ENCODE measurements at regions not wholly inside any gene's neighbourhood (a gene's known extent, or its start where the extent isn't known, plus 50 kb on each side); places are given as distances from the start of the nearest gene placed in this dataset.

- no peak for ATAC-seq
- DNase-seq = no peak
- Histone ChIP-seq H3K4me1 (no peaks in the 10 kb centered on the region), H3K27ac (no peak overlapping the region), H3K4me3 (no peak overlapping the region), H3K9me3 (peaks cover 0 to 16% (median 0%) of the 10 kb centered on the region in 12 donors), H3K36me3 (no peaks in the 10 kb centered on the region), H3K27me3 (no peaks in the 10 kb centered on the region)
- intact Hi-C loops (cut with DNase I) = no loop called here
- no peak for TF ChIP-seq POLR2A (IDR thresholded peaks at IDR 0.05)
- TF ChIP-seq CTCF (IDR thresholded peaks at IDR 0.05) = no peak
Observed at GRCh38 chr3:163766112-163766511, 1312.2 kb downstream of the SI start.

GRCh38 chr3:163753033-163753432, 1325.3 kb downstream of the SI start:
- intact Hi-C loops (cut with DNase I) = no loop called here
- no peak overlapping the region for H3K27ac ChIP-seq
- ATAC-seq (no peak), DNase-seq (no peak)
- WGBS, 4 donors = 68 to 90% (median 78%) methylated on average over 1 of the region's 1 CpG
- no peaks in the 10 kb centered on the region for H3K36me3 ChIP-seq
- H3K27me3 ChIP-seq = no peaks in the 10 kb centered on the region
- no peak overlapping the region for H3K4me3 ChIP-seq
- no peak for TF ChIP-seq CTCF (IDR thresholded peaks at IDR 0.05)
- TF ChIP-seq POLR2A (IDR thresholded peaks at IDR 0.05) = no peak
- peaks cover 0 to 39% (median 5%) of the 10 kb centered on the region in 12 donors for H3K9me3 ChIP-seq
- no peaks in the 10 kb centered on the region for H3K4me1 ChIP-seq

- intact Hi-C loops (cut with DNase I) = no loop called here
- no peaks in the 10 kb centered on the region for H3K4me1 ChIP-seq
- 61 to 69% (median 65%) methylated on average over 2 of the region's 2 CpGs for WGBS, 4 donors
- TF ChIP-seq POLR2A (IDR thresholded peaks at IDR 0.05) = no peak
- no peak for TF ChIP-seq CTCF (IDR thresholded peaks at IDR 0.05)
- H3K36me3 ChIP-seq = no peaks in the 10 kb centered on the region
- no peak overlapping the region for H3K4me3 ChIP-seq
- peaks cover 0 to 14% (median 0%) of the 10 kb centered on the region in 12 donors for H3K9me3 ChIP-seq
- ATAC-seq = no peak
- H3K27me3 ChIP-seq = no peaks in the 10 kb centered on the region
- no peak overlapping the region for H3K27ac ChIP-seq
- no peak for DNase-seq
Observed at GRCh38 chr3:163745204-163745603, 1333.1 kb downstream of the SI start.

- DNase-seq (no peak), ATAC-seq (no peak)
- Histone ChIP-seq H3K4me1 (no peaks in the 10 kb centered on the region), H3K27me3 (no peaks in the 10 kb centered on the region), H3K27ac (no peak overlapping the region), H3K4me3 (no peak overlapping the region), H3K9me3 (peaks cover 0 to 21% (median 13%) of the 10 kb centered on the region in 12 donors), H3K36me3 (no peaks in the 10 kb centered on the region)
- intact Hi-C loops (cut with DNase I) = loop anchor here in 1 of 10 donors (10.0 kb wide), 1 partner anchor 59 kb away; no protein-coding TSS in a partner anchor
- 49 to 67% (median 59%) methylated on average over 1 of the region's 1 CpG for WGBS, 4 donors
- TF ChIP-seq CTCF (IDR thresholded peaks at IDR 0.05) = no peak
- TF ChIP-seq POLR2A (IDR thresholded peaks at IDR 0.05) = no peak
Observed at GRCh38 chr3:163735394-163735793, 1342.9 kb downstream of the SI start.

Data from heart left ventricle (tissue), 16 donors.